GM12875 (cell line): ENCODE measurements at regions not wholly inside any gene's neighbourhood (a gene's known extent, or its start where the extent isn't known, plus 50 kb on each side); places are given as distances from the start of the nearest gene placed in this dataset.
"Not testable (repeated sequence)": the region's sequence is repeated elsewhere in the genome, so short reads cannot be mapped to it uniquely, and the experiment has no call there.

ENCODE experiments used
- H3K4me3 ChIP-seq: one replicate; pipeline ENCODE4 v1.5.1; 2011; ENCODE audit warnings: low read depth, low read length, control low read depth
- TF ChIP-seq, protein P1 (sequence below): IDR thresholded peaks from 2 replicates; pipeline ENCODE4 v1.5.1; 2011; ENCODE audit warnings: low read depth, mild to moderate bottlenecking, control low read depth, inconsistent platforms, low read length, moderate library complexity, borderline replicate concordance; ENCODE audit not compliant: insufficient read depth

DNA sequence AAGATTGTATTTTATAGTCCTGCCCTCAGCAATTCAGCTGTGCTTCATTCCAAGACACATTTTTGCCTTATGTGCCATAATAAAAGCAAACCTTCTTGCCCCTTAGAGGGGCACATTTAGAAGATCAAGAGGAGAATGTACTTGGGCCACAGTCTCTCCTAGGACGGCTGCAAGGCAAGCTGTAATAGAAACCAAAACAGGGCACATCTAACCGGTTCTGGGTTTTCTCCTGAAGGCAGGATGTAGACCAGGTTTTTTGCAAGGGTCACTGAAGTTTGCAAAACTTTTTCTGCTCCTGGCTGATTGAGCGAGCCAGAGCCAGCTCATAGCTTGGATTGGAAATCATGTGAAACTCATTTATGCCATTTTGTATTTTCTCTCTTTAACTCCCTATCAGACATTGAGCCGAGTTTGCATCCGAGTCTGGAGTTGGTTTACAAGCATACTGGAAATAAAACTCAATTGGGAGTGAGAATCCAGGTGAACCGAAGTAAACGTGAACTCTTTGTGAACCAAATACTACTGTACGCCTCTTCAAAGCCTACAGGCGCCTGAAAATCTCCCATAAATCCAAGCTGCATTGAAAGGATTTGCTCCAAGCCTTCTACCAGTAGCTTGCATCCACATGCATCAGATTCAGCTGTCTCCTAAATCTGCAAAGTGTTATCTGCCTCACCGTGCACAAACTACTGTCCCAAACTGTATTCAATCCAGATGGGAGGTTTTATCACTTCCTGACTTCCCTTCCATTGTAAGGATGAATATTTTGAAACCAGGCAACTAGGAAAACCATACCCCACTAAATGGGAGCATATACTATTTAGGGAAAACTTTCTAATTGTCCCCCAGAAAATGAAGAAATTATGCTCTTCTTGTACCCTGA is 60.9 kb upstream of the TSC22D2 start:
- TF ChIP-seq, protein P1, sequence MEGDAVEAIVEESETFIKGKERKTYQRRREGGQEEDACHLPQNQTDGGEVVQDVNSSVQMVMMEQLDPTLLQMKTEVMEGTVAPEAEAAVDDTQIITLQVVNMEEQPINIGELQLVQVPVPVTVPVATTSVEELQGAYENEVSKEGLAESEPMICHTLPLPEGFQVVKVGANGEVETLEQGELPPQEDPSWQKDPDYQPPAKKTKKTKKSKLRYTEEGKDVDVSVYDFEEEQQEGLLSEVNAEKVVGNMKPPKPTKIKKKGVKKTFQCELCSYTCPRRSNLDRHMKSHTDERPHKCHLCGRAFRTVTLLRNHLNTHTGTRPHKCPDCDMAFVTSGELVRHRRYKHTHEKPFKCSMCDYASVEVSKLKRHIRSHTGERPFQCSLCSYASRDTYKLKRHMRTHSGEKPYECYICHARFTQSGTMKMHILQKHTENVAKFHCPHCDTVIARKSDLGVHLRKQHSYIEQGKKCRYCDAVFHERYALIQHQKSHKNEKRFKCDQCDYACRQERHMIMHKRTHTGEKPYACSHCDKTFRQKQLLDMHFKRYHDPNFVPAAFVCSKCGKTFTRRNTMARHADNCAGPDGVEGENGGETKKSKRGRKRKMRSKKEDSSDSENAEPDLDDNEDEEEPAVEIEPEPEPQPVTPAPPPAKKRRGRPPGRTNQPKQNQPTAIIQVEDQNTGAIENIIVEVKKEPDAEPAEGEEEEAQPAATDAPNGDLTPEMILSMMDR: no peak
- H3K4me3 ChIP-seq: no peak overlapping the region

DNA sequence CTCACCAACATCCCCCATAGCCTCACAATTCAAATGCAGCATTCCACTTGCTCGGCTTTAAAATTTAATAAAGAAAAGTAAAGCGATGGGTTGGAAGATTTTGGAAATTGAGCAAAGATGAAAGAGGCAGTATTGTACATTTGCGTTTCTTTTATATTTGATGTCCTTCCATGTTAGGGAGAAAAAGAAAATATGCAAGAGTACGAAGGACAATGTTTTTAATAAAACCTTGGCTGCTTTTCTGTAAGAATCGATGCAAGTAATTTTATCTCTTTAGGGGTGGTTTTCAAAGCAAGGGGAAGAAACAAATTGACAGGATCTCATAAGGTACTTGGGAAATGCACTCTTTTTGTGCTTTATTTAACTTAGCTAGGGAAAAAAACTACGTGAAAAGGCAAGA is 61.8 kb upstream of the TSC22D2 start:
- TF ChIP-seq, protein P1: no peak
- no peak overlapping the region for H3K4me3 ChIP-seq

DNA sequence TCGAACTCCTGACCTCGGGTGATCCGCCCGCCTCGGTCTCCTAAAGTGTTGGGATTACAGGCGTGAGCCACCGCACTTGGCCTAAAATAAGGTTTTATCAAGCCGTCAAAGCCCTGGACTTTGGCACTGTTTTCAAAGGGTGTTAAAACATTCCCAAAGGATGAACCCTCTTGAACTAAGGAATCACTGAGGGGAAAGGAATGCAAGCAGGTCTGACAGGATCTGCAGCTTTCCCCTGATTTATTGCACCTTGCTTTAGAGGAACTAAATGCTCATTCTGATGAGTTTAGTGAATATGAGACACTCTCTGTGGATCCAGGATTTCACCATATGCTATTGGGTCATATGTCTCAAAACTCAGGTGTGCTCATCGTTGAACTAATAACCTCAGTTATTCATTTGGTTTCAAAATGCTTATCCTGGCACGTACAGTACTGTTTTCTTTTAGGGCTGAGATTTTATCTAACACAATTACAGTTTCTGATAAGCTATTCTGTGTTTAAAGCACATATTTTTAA is 63.0 kb upstream of the TSC22D2 start:
- H3K4me3 ChIP-seq: no peak overlapping the region
- TF ChIP-seq, protein P1: no peak

DNA sequence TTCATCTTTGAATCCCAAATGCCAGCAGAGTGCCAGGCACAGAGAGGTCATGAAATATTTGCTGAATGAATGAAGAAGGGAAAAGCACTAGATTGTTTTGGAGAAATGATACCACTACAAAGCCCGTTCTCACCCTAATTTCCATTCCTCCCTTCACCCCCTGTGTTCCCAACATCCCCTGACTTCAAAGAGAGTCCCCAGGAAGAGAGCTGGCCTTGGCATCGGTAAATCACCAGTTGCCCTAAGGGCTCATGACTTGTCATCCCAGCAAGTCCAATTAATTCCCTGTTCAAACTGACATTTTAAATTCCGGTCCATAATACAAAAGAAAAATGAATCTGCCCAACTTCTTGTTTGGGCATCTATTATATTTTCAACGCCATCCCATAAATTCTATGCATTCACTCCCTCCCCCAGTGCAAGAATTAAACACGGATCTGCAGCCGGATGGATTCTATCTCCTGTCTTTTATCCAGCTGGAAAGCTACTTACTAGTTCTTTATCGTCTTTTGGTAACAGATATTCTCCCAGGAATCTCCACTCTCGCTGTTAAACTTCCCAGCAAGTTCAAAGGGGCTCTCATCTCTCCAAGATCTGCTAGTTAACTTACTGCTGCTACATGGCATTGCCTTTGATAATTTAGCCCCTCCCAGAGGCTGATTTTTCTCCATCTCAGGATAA is 63.9 kb upstream of the TSC22D2 start:
- TF ChIP-seq, protein P1: no peak
- H3K4me3 ChIP-seq: no peak overlapping the region

DNA sequence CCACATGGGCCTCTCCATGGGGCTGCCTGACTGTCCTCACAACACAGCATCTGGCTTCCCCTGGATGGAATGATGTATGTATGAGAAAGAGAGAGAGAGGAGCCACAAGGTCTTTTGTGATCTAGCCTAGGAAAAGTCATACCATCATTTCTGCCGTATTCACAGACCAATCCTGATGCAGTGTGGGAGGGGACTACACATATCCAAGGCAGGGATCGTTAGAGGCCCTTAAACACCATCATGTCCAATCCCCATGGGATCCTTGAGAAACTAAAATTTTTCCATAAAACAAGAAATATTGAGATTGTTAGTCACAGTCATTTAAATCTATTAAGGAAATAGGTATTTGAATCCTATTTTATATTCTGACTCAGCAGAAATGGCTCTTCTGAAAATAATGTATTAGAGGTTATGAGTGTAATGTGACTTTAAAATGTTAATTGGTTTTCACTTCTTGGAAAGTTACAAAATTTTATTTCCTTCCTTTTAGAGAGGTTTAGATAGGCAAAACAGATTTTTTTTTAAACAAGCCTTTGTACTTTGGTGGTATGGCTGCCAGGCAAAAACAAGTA is 65.1 kb upstream of the TSC22D2 start:
- TF ChIP-seq, protein P1: no peak
- no peak overlapping the region for H3K4me3 ChIP-seq

DNA sequence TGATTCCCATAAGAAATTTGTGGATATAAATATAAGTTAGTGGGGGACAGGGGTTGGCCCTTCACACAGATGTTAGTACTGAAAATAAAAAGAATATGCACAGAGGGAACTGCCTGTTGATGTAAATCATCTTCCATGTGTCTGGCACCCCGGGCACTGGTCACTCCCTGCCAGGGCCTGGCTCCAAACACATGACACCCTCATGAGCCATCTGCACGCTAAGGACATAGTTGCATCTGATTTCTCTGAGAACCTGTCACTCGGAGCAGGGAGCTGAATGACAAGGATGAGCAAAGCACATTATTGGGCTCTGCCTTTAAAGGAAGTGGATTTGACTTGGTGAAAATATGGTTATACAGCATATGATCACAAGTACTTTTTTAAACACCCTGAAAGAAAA is 66.2 kb upstream of the TSC22D2 start:
- TF ChIP-seq, protein P1: no peak
- H3K4me3 ChIP-seq: no peak overlapping the region

DNA sequence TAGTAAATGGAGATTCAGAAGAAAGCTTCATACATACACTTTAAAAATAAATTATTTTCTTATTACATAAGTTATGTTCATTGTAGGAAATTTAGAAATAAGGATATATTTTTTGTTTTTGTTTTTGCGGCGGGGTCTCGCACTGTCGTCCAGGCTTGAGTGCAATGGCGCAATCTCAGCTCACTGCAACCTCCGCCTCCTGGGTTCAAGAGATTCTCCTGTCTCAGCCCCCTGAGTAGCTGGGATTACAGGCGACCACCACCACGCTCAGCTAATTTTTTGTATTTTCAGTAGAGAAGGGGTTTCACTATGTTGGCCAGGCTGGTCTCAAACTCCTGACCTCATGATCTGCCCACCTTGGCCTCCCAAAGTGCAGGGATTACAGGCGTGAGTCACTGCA is 71.7 kb upstream of the TSC22D2 start:
- not testable (repeated sequence) for H3K4me3 ChIP-seq
